Cardiac muscle cell (in vitro differentiated cells and primary cell): ENCODE measurements at regions not wholly inside any gene's neighbourhood (a gene's known extent, or its start where the extent isn't known, plus 50 kb on each side); places are given as distances from the start of the nearest gene placed in this dataset.

ENCODE experiments used
- DNase-seq, 2 donors: peaks; one replicate each; pipeline versions ENCODE4 v3.0.0 to v3.0.0-alpha.2; 2010 to 2017; ENCODE audit warnings: low read depth in 1 of 2, low spot score in 1 of 2
- H3K27ac ChIP-seq: fragments of 200-600 bp; sonication (generic); 2 replicates; pipeline ENCODE4 v1.5.1; 2016
- H3K27me3 ChIP-seq: fragments of 200-600 bp; sonication (generic); 2 replicates; pipeline ENCODE4 v1.6.0; 2016; ENCODE audit warnings: control low read depth
- H3K36me3 ChIP-seq: fragments of 200-600 bp; sonication (generic); 2 replicates; pipeline ENCODE4 v1.5.1; 2016; ENCODE audit warnings: control low read depth
- H3K4me1 ChIP-seq: fragments of 200-600 bp; sonication (generic); 2 replicates; pipeline ENCODE4 v1.8.1; 2017; ENCODE audit warnings: low read depth, mild to moderate bottlenecking, mixed run types
- H3K4me3 ChIP-seq: fragments of 200-600 bp; sonication (generic); 2 replicates; pipeline ENCODE4 v1.5.1; 2016; ENCODE audit warnings: mild to moderate bottlenecking
- H3K9me3 ChIP-seq: fragments of 200-600 bp; sonication (generic); 2 replicates; pipeline ENCODE4 v1.5.1; 2017; ENCODE audit warnings: low read depth, mild to moderate bottlenecking, control low read depth
- CTCF ChIP-seq: IDR thresholded peaks from 2 replicates; pipeline ENCODE4 v1.5.1; 2012; ENCODE audit warnings: low read depth, mild to moderate bottlenecking, low read length

- no peak overlapping the region for H3K27ac ChIP-seq
- no peaks in the 10 kb centered on the region for H3K4me1 ChIP-seq
- H3K27me3 ChIP-seq, result no peaks in the 10 kb centered on the region
- DNase-seq, result no peak
- no peaks in the 10 kb centered on the region for H3K9me3 ChIP-seq
- no peak overlapping the region for H3K4me3 ChIP-seq
- TF ChIP-seq CTCF, result no peak
- no peaks in the 10 kb centered on the region for H3K36me3 ChIP-seq
Measured at GRCh38 chr6:110528930-110529325, 52.5 kb upstream of the SLC22A16 start.

- peak; percentile 68 for TF ChIP-seq CTCF
- DNase-seq, result peak; percentile 72 to 78
- no peaks in the 10 kb centered on the region for H3K9me3 ChIP-seq
- no peaks in the 10 kb centered on the region for H3K27me3 ChIP-seq
- no peak overlapping the region for H3K27ac ChIP-seq
- H3K4me3 ChIP-seq, result no peak overlapping the region
- H3K4me1 ChIP-seq, result no peaks in the 10 kb centered on the region
- H3K36me3 ChIP-seq, result no peaks in the 10 kb centered on the region
Measured at GRCh38 chr6:110528101-110528929, 51.9 kb upstream of the SLC22A16 start.

GRCh38 chr6:110527516-110527915 lies 51.1 kb upstream of the SLC22A16 start:
- Histone ChIP-seq H3K4me1 (peaks cover 2% of the 10 kb centered on the region), H3K4me3 (no peak overlapping the region), H3K27ac (no peak overlapping the region), H3K27me3 (no peaks in the 10 kb centered on the region), H3K9me3 (no peaks in the 10 kb centered on the region), H3K36me3 (no peaks in the 10 kb centered on the region)
- TF ChIP-seq CTCF, result no peak
- no peak for DNase-seq

- TF ChIP-seq CTCF, result no peak
- Histone ChIP-seq H3K4me1 (peaks cover 4% of the 10 kb centered on the region), H3K27ac (no peak overlapping the region), H3K4me3 (no peak overlapping the region), H3K36me3 (no peaks in the 10 kb centered on the region), H3K9me3 (no peaks in the 10 kb centered on the region), H3K27me3 (no peaks in the 10 kb centered on the region)
- no peak for DNase-seq
Measured at GRCh38 chr6:110526726-110527125, 50.3 kb upstream of the SLC22A16 start.
